ENCODE measurements at regions not wholly inside any gene's neighbourhood (a gene's known extent, or its start where the extent isn't known, plus 50 kb on each side); places are given as distances from the start of the nearest gene placed in this dataset.

DNA sequence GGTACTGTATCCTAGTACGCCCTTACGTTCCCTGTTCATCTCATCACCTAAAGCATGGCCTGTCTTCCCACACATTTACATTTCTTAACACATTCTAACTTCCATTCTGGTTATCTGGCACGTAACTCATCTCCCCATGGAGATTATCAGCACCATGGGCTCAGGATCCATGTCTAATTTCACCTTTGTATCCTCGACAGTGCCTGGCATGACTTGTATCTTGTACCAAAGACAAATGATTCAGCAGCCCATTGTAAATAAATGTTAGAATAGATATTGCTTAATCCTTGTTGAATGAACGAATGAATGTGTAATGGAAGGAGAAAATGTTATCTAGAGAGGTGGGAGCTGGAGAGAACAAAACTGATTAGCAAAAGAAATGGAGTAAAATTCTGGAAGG, 69.7 kb upstream of the TPM1 start:
- no peak for DNase-seq

DNA sequence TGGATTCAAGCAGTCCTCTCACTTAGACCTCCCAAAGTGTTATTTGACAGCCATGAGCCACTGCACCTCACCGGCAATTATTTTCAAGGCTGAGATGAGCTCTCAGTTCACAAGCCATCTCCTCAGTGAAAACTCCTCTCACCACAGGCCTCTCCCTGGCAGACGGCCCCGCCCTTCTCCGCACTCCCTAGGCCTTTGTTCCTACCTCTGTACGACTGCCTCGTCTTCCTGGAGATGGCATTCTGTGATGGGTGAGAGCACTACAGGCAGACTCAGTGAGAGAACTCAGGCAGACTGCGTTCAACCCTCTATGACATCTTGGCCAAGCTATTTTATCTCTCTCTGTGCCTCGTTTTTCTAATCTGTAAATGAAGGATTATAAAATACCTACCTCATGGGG, 67.0 kb upstream of the TPM1 start:
- DNase-seq: no peak

DNA sequence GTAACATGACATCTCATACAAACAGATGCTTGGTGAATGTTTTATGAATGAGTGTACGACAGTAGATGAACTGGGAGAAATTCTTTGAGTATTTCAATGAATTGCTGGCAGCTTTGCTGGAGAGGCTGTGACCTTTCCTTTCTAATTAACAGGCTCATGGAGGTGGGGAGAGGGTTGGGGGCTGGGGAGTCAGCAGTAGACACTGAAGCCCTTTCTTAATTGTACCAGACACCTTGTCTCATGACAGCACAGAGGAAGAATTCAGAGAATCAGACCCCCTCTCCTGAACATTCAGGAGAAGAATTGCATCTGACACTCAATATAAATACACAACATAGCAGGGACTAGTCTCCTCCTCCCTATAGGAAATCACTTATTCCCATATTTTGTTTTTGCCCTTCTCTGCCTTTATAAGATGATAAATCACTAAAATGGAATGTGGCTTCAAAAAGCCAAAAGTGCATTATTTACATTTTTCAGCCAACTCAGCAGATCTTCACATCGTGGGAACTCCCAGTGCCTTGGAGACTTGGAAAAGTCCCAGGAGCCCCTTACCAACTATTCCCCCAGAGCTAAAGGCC, 66.2 kb upstream of the TPM1 start:
- DNase-seq: no peak

DNA sequence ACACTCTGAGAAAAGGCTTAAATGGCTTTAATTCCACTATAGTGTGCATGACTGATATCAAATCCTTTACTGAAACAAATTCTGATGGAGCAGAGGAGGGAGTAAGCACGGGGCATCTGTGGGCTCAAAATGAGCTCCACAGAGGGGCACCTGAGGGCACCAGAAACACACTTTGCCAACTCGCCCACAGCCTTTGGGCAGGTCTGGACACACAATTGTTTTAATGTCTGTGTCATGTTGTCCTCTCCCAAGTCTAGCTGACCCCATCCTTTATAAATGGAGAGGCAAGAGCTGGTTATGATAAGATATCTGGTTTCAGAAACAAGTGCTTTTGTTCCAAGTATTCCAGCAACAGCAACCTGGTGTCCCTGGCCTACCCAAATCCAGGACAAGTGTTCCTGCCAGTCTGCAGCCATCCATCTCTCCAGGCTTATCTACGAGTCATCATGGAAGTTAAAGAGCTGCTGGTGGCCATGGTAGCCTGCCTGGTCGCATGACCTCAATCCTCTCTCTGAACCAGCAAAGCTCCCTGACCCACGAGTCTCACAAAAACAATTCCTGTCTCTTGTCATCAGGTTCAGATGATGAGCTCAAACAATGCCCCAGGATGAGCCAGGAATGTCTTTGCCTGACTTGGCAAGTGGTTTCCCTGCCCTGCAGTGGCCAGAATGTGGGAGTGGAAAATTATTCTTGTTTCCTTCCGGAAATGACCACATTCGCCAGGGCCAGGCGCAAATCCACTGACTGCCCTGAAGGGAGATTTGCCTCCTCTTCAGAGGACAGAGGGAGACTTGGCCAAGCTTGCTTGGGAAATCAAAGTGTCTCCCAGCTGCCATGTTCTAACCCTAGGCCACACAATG, 64.4 kb upstream of the TPM1 start:
- no peak for DNase-seq

DNA sequence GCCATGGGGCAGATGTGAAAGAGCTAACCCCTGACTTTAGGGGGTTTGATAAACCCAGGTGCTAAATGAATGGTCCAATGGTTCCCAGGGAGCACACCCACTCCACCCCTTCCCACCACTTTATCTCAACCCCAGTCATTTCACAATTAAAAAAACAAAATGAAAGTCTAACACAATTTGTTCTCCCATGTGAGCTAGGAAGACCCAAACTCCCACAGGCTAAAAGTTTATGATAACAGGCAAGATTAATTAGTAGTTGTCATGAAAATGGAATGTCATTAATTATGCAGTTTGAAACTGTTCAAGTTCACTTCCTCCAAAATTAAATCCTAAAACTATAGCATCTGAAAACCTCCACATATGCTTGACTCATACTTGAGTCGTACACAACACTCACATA, 63.3 kb upstream of the TPM1 start:
- DNase-seq: no peak

DNA sequence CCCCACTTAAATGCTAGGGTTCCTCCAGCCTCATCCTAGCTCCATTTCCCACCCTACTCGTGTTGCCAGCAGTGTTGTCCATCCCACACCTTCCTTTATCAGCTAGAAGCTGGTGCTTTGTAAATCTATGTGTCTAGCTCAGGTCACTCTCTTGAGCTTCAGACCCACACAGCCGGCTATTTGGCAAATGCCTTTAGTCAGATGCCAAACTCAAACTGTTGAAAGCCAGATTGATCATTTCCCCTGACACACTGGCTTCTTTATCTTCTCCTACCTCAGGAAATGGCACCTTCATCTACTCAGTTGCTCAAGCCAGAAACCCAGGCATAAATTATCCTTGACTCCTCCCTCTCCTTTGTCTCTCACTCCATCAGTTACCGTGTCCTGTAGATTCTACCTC, 61.5 kb upstream of the TPM1 start:
- no peak for DNase-seq

DNA sequence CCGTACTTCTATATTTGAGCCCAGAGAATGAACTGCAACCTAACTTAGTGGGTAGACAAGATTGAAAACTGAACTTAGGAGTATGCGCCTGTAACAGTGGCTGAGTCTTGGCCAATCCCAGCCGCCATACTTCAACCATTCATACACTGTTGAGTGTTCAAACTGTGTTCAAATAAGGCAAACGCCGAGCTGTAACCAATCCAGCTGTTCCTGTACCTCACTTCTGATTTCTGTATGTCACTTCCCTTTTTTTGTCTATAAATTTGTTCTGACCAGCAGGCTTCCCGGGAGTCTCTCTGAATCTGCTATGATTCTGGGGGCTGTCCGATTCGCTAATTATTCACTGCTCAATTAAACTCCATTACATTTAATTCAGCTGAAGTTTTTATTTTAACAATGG, 58.6 kb upstream of the TPM1 start:
- DNase-seq: no peak

DNA sequence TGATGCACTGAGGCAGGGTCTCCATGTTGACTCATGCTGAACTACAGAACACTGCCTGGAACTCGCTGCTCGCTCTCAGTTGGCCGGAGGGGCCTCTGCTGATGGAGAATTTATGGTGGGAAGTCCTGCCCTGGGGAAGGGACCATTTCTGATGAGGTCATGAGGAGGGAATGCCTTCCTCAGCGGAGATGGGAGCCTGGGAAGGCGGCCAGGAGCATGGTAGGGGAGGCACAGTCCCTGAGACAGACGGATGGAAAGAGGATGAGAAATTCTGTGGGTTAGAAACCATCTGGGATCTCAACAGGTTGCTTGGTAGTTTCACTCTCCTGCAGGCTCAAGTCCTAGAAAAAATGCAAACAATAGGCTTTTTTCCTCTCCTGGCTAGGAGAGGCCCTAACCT, 56.8 kb upstream of the TPM1 start:
- DNase-seq: no peak

DNA sequence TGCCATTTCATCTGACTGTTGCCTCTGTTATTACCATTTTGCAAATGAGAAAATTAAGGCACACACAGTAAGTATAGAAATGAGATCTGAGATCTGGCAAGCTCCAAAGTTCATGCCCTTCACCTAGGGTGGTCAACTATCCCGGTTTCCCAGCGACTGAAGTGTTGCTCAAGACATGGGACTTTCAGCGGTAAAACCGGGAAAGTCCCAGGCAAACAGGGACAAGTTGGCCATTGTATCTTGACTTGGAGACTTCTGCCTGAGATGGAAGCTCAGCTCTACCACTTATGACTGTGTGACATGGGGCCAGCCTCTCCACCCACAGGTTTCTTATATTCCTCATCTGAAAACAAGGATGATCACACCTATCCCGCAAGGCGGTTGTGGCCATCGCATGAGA, 55.6 kb upstream of the TPM1 start:
- DNase-seq: no peak

DNA sequence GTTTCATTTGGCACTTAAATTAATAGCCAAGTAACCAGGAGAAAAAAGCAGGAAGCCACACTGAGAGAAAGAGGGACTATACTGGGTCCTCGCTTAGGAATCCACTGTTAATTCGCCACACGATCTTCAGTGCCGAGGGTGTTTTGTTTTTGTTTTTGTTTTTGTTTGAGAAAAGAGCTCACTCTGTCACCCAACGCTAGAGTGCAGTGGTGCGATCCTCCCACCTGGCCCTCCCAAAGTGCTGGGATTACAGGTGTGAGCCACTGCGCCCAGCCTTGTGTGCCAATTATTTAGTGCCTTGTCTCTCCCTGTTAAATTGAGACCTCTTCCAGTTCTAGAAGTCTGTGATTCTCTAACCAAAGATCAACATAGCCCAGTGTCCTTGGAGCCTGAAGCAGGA, 53.8 kb upstream of the TPM1 start:
- DNase-seq: no peak

DNA sequence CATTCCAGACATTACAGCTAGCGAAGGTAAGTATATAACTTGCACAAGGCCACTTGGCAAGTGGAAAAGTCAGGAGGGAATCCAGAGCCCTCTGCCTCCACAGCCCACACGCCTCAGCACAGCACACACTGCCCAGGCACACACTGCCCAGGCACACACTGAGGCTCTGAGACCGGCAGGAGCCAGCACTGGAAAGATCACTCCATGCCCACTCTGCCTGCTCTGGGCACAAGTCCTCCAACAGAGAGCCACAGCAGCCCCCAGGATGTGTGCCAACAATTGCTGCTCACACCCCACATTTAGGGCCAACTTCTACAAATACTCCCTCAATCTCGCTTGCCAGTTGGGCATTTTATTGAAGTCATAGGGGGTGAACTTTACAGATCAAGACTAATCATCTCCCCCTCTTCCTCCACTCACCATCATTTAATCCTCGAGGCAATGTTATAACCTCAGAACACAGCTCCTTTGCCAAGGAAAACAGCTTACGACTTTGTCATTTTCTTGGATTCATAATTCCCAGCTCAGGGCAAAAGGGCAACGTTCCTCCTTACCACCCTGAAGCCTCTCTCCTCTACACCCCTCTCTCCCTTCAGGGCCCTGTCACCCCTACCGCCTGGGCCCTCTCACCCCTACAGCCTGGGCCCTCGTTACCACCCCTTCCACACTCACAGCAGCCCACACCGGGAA, 53.0 kb upstream of the TPM1 start:
- no peak for DNase-seq

DNA sequence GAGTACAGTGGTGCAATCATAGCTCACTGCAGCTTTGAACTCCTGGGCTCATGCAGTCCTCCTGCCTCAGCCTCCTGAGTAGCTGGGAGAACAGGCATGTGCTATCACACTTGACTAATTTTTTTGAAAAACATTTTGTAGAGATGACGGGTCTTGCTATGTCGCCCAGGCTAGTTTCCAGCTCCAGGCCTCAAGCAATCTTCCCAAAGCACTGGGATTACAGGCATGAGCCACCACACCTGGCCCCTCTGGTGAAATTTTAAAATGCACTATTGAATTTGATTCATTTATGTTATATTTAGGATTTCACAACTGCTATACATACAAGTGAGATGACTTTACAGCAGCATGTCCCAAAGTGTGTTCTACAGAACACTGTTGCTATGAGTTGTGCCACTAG, 50.8 kb upstream of the TPM1 start:
- DNase-seq: no peak

DNA sequence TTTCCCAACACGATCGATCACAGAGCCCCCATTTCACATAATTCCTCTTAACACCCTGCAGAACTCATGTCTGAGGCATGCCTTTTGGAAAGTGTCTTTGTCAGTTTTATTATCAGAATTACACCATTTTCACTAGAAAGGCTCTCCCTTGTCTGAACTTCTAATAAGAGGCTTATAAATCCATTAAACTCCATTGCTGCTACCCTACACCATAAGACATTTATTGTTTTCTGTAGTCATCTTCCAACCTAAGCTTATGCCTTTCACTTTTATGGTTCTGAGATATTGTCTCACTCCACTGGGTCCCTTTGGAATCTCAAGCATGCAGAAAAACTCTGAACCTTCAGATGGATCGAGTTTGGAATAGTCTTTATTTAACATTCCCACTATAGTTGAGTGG, 50.2 kb upstream of the TPM1 start:
- no peak for DNase-seq
